Lower leg skin (tissue), 3 donors: ENCODE measurements at regions not wholly inside any gene's neighbourhood (a gene's known extent, or its start where the extent isn't known, plus 50 kb on each side); places are given as distances from the start of the nearest gene placed in this dataset.

Experiments used
- POLR2A ChIP-seq, 2 donors: fragments of 450-650 bp; IDR thresholded peaks; one replicate each; pipeline ENCODE4 v1.6.1; 2016 to 2017; ENCODE audit warnings: antibody characterized with exemption in 2 of 2, mild to moderate bottlenecking in 1 of 2, moderate library complexity in 1 of 2
- TF ChIP-seq, protein P1 (sequence below), 3 donors: fragments of 450-650 bp; IDR thresholded peaks; one replicate each; pipeline ENCODE4 v1.5.1; 2016; ENCODE audit warnings: antibody characterized with exemption in 3 of 3, mild to moderate bottlenecking in 3 of 3, moderate library complexity in 2 of 3

GRCh38 chr13:80680786-80681366 is 339.9 kb upstream of the SPRY2 start:
- TF ChIP-seq, protein P1, sequence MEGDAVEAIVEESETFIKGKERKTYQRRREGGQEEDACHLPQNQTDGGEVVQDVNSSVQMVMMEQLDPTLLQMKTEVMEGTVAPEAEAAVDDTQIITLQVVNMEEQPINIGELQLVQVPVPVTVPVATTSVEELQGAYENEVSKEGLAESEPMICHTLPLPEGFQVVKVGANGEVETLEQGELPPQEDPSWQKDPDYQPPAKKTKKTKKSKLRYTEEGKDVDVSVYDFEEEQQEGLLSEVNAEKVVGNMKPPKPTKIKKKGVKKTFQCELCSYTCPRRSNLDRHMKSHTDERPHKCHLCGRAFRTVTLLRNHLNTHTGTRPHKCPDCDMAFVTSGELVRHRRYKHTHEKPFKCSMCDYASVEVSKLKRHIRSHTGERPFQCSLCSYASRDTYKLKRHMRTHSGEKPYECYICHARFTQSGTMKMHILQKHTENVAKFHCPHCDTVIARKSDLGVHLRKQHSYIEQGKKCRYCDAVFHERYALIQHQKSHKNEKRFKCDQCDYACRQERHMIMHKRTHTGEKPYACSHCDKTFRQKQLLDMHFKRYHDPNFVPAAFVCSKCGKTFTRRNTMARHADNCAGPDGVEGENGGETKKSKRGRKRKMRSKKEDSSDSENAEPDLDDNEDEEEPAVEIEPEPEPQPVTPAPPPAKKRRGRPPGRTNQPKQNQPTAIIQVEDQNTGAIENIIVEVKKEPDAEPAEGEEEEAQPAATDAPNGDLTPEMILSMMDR (IDR thresholded peaks at IDR 0.05), result no peak
- no peak for TF ChIP-seq POLR2A (IDR thresholded peaks at IDR 0.05)
